Mesenteric fat pad (tissue), 1 donor: ENCODE measurements at regions not wholly inside any gene's neighbourhood (a gene's known extent, or its start where the extent isn't known, plus 50 kb on each side); places are given as distances from the start of the nearest gene placed in this dataset.
"Not testable (repeated sequence)": the region's sequence is repeated elsewhere in the genome, so short reads cannot be mapped to it uniquely, and the experiment has no call there.

Source experiments
- DNase-seq: peaks from one replicate; pipeline ENCODE4 v3.0.0-alpha.2; 2020; ENCODE audit warnings: low spot score
- donor health status: DM: yes; HTN: yes; CAD: no.

GRCh38 chr3:1456781-1457311, 364.0 kb downstream of the CNTN6 start:
- no peak for DNase-seq

- no peak for DNase-seq
These were observed 369.5 kb downstream of the CNTN6 start for GRCh38 chr3:1462371-1462770.

- no peak for DNase-seq
These were observed 370.1 kb downstream of the CNTN6 start for GRCh38 chr3:1462856-1463450.

GRCh38 chr3:1465091-1465490, 372.3 kb downstream of the CNTN6 start:
- not testable (repeated sequence) for DNase-seq

GRCh38 chr3:1468145-1468544, 375.3 kb downstream of the CNTN6 start:
- no peak for DNase-seq

GRCh38 chr3:1469248-1469647, 376.4 kb downstream of the CNTN6 start:
- DNase-seq, result no peak

- no peak for DNase-seq
These were observed 376.9 kb downstream of the CNTN6 start for GRCh38 chr3:1469687-1470086.

GRCh38 chr3:1477669-1478068, 384.8 kb downstream of the CNTN6 start:
- DNase-seq, result no peak

- DNase-seq, result no peak
These were observed 402.6 kb downstream of the CNTN6 start for GRCh38 chr3:1495466-1495865.

GRCh38 chr3:1499694-1500093, 406.9 kb downstream of the CNTN6 start:
- no peak for DNase-seq

- no peak for DNase-seq
These were observed 408.7 kb downstream of the CNTN6 start for GRCh38 chr3:1501406-1502115.

GRCh38 chr3:1506090-1506489, 413.3 kb downstream of the CNTN6 start:
- DNase-seq, result no peak

- no peak for DNase-seq
These were observed 420.8 kb downstream of the CNTN6 start for GRCh38 chr3:1513662-1514061.

- DNase-seq, result no peak
These were observed 423.1 kb downstream of the CNTN6 start for GRCh38 chr3:1515882-1516281.

GRCh38 chr3:1527786-1528185, 435.0 kb downstream of the CNTN6 start:
- DNase-seq, result no peak

GRCh38 chr3:1528621-1529020, 435.8 kb downstream of the CNTN6 start:
- no peak for DNase-seq

- no peak for DNase-seq
These were observed 436.9 kb downstream of the CNTN6 start for GRCh38 chr3:1529676-1530075.

GRCh38 chr3:1531981-1532380, 439.2 kb downstream of the CNTN6 start:
- DNase-seq, result no peak

GRCh38 chr3:1532935-1533606, 440.2 kb downstream of the CNTN6 start:
- no peak for DNase-seq

- no peak for DNase-seq
These were observed 440.9 kb downstream of the CNTN6 start for GRCh38 chr3:1533763-1534162.

GRCh38 chr3:1534252-1534651, 441.4 kb downstream of the CNTN6 start:
- DNase-seq, result no peak

GRCh38 chr3:1535361-1535760, 442.5 kb downstream of the CNTN6 start:
- DNase-seq, result no peak
